HEK293 (cell line): ENCODE measurements at regions not wholly inside any gene's neighbourhood (a gene's known extent, or its start where the extent isn't known, plus 50 kb on each side); places are given as distances from the start of the nearest gene placed in this dataset.

Experiments used
- CTCF ChIA-PET: fragments of 350-600 bp; formaldehyde crosslinking; extraction: SDS; loops from one replicate; lab custom pipeline; 2021; ENCODE audit warnings: antibody characterized with exemption; lab: Yijun Ruan, JAX
- POLR2A ChIA-PET: fragments of 300-600 bp; formaldehyde crosslinking; extraction: SDS; loops from one replicate; lab custom pipeline; 2020; ENCODE audit warnings: antibody characterized with exemption, inconsistent platforms; lab: Yijun Ruan, JAX
- H3K27ac ChIP-seq: fragments of 200-500 bp; sonication (Bioruptor generic); 2 replicates; pipeline ENCODE4 v1.5.1; 2014; ENCODE audit warnings: low read depth, low read length, control low read depth, inconsistent platforms; ENCODE audit errors: extremely low read depth
- H3K36me3 ChIP-seq, 2 experiments: fragments of 200-500 bp in 1 of 2; sonication (Bioruptor generic) in 1 of 2; 1 replicate in 1 of 2; 2 replicates in 1 of 2; pipeline ENCODE4 v1.5.1; 2014 to 2017; ENCODE audit warnings: inconsistent platforms in 2 of 2, low read length in 2 of 2; ENCODE audit not compliant: control insufficient read depth in 2 of 2, insufficient read depth in 1 of 2
- H3K4me1 ChIP-seq: fragments of 200-500 bp; sonication (Bioruptor generic); 2 replicates; pipeline ENCODE4 v1.5.1; 2014; ENCODE audit warnings: mild to moderate bottlenecking, low read length, inconsistent platforms; ENCODE audit not compliant: control insufficient read depth, insufficient read depth
- H3K4me3 ChIP-seq: 2 replicates; pipeline ENCODE4 v1.5.1; 2011; ENCODE audit warnings: low read depth, mild to moderate bottlenecking, control low read depth, low read length, moderate library complexity
- H3K9me3 ChIP-seq: fragments of 200-500 bp; sonication (Bioruptor generic); 2 replicates; pipeline ENCODE4 v1.5.1; 2014; ENCODE audit warnings: low read depth, low read length, inconsistent platforms; ENCODE audit not compliant: control insufficient read depth, insufficient read depth
- GLIS1 ChIP-seq: fragments of 450-650 bp; formaldehyde crosslinking; IDR thresholded peaks from 2 replicates; pipeline ENCODE4 v1.5.1; 2016; ENCODE audit warnings: missing biosample characterization, missing genetic modification characterization
- HOXD13 ChIP-seq: sonication (generic); formaldehyde crosslinking; IDR thresholded peaks from 2 replicates; pipeline ENCODE4 v1.8.0; 2022; ENCODE audit warnings: missing genetic modification reagents, borderline replicate concordance
- KLF9 ChIP-seq: fragments of 450-650 bp; formaldehyde crosslinking; IDR thresholded peaks from 2 replicates; pipeline ENCODE4 v1.5.1; 2016; ENCODE audit warnings: missing biosample characterization, missing genetic modification characterization, low read depth
- MYNN ChIP-seq: fragments of 450-650 bp; formaldehyde crosslinking; IDR thresholded peaks from 2 replicates; pipeline ENCODE4 v1.5.1; 2016; ENCODE audit warnings: missing biosample characterization, missing genetic modification characterization, borderline replicate concordance
- OSR2 ChIP-seq: fragments of 450-650 bp; formaldehyde crosslinking; IDR thresholded peaks from 2 replicates; pipeline ENCODE4 v1.5.1; 2016; ENCODE audit warnings: missing biosample characterization, missing genetic modification characterization
- TRIM28 ChIP-seq: IDR thresholded peaks from 2 replicates; pipeline ENCODE4 v1.6.1; 2011; ENCODE audit warnings: low read length, control low read depth, borderline replicate concordance
- YY1 ChIP-seq: fragments of 450-650 bp; formaldehyde crosslinking; IDR thresholded peaks from 2 replicates; pipeline ENCODE4 v1.5.1; 2018; ENCODE audit warnings: missing biosample characterization, missing genetic modification characterization
- ZBTB7A ChIP-seq: fragments of 450-650 bp; formaldehyde crosslinking; IDR thresholded peaks from 2 replicates; pipeline ENCODE4 v1.5.1; 2016; ENCODE audit warnings: low read depth, missing biosample characterization, missing genetic modification characterization
- ZBTB8A ChIP-seq: fragments of 450-650 bp; formaldehyde crosslinking; IDR thresholded peaks from 2 replicates; pipeline ENCODE4 v1.5.1; 2016; ENCODE audit warnings: missing biosample characterization, missing genetic modification characterization
- ZNF121 ChIP-seq: fragments of 450-650 bp; formaldehyde crosslinking; IDR thresholded peaks from 2 replicates; pipeline ENCODE4 v1.5.1; 2016; ENCODE audit warnings: missing biosample characterization, missing genetic modification characterization
- ZNF146 ChIP-seq: fragments of 450-650 bp; formaldehyde crosslinking; IDR thresholded peaks from 2 replicates; pipeline ENCODE4 v1.5.1; 2016; ENCODE audit warnings: missing biosample characterization, missing genetic modification characterization
- ZNF2 ChIP-seq: fragments of 450-650 bp; formaldehyde crosslinking; IDR thresholded peaks from 2 replicates; pipeline ENCODE4 v1.5.1; 2016; ENCODE audit warnings: missing biosample characterization, missing genetic modification characterization
- ZNF202 ChIP-seq: fragments of 450-650 bp; formaldehyde crosslinking; IDR thresholded peaks from 2 replicates; pipeline ENCODE4 v1.5.1; 2016; ENCODE audit warnings: missing biosample characterization, missing genetic modification characterization, borderline replicate concordance
- ZNF214 ChIP-seq: fragments of 450-650 bp; formaldehyde crosslinking; IDR thresholded peaks from 2 replicates; pipeline ENCODE4 v1.5.1; 2017; ENCODE audit warnings: missing biosample characterization, mild to moderate bottlenecking, missing genetic modification characterization, borderline replicate concordance
- ZNF248 ChIP-seq: fragments of 450-650 bp; formaldehyde crosslinking; IDR thresholded peaks from 2 replicates; pipeline ENCODE4 v1.5.1; 2017; ENCODE audit warnings: missing biosample characterization, missing genetic modification characterization
- ZNF311 ChIP-seq: fragments of 450-650 bp; formaldehyde crosslinking; IDR thresholded peaks from 2 replicates; pipeline ENCODE4 v1.5.1; 2017; ENCODE audit warnings: missing biosample characterization, missing genetic modification characterization, borderline replicate concordance
- ZNF350 ChIP-seq: fragments of 450-650 bp; formaldehyde crosslinking; IDR thresholded peaks from 2 replicates; pipeline ENCODE4 v1.5.0; 2017; ENCODE audit warnings: missing biosample characterization, mild to moderate bottlenecking, missing genetic modification characterization
- ZNF391 ChIP-seq: fragments of 450-650 bp; formaldehyde crosslinking; IDR thresholded peaks from 2 replicates; pipeline ENCODE4 v1.5.1; 2016; ENCODE audit warnings: low read depth, missing biosample characterization, missing genetic modification characterization, borderline replicate concordance
- ZNF433 ChIP-seq: fragments of 450-650 bp; formaldehyde crosslinking; IDR thresholded peaks from 2 replicates; pipeline ENCODE4 v1.5.1; 2016; ENCODE audit warnings: missing biosample characterization, missing genetic modification characterization, low read depth
- ZNF544 ChIP-seq: fragments of 450-650 bp; formaldehyde crosslinking; IDR thresholded peaks from 2 replicates; pipeline ENCODE4 v1.5.0; 2017; ENCODE audit warnings: missing biosample characterization, missing genetic modification characterization
- ZNF560 ChIP-seq: fragments of 450-650 bp; formaldehyde crosslinking; IDR thresholded peaks from 2 replicates; pipeline ENCODE4 v1.5.1; 2017; ENCODE audit warnings: missing biosample characterization, missing genetic modification characterization, borderline replicate concordance
- ZNF654 ChIP-seq: fragments of 450-650 bp; formaldehyde crosslinking; IDR thresholded peaks from 2 replicates; pipeline ENCODE4 v1.5.1; 2016; ENCODE audit warnings: low read depth, missing biosample characterization, missing genetic modification characterization
- ZNF664 ChIP-seq: fragments of 450-650 bp; formaldehyde crosslinking; IDR thresholded peaks from 2 replicates; pipeline ENCODE4 v1.5.1; 2016; ENCODE audit warnings: missing biosample characterization, missing genetic modification characterization
- ZNF670 ChIP-seq: fragments of 450-650 bp; formaldehyde crosslinking; IDR thresholded peaks from 2 replicates; pipeline ENCODE4 v1.5.1; 2016; ENCODE audit warnings: missing biosample characterization, missing genetic modification characterization, low read depth
- ZNF677 ChIP-seq: fragments of 450-650 bp; IDR thresholded peaks from 2 replicates; pipeline ENCODE4 v1.5.0; 2018; ENCODE audit warnings: missing biosample characterization, mild to moderate bottlenecking, missing genetic modification characterization, moderate library complexity
- ZNF843 ChIP-seq: fragments of 450-650 bp; formaldehyde crosslinking; IDR thresholded peaks from 2 replicates; pipeline ENCODE4 v1.5.1; 2016; ENCODE audit warnings: missing biosample characterization, missing genetic modification characterization
- TF ChIP-seq, protein P1 (sequence below): fragments of 450-650 bp; formaldehyde crosslinking; IDR thresholded peaks from 2 replicates; pipeline ENCODE4 v1.5.1; 2016; ENCODE audit warnings: missing biosample characterization, missing genetic modification characterization
- TF ChIP-seq, protein P2 (sequence below): fragments of 450-650 bp; formaldehyde crosslinking; IDR thresholded peaks from 2 replicates; pipeline ENCODE4 v1.5.1; 2017; ENCODE audit warnings: missing biosample characterization, missing genetic modification characterization
- TF ChIP-seq, protein P3 (sequence below): fragments of 450-650 bp; formaldehyde crosslinking; IDR thresholded peaks from 2 replicates; pipeline ENCODE4 v1.5.1; 2016; ENCODE audit warnings: missing biosample characterization, missing genetic modification characterization
- TF ChIP-seq, protein P4 (sequence below): fragments of 450-650 bp; formaldehyde crosslinking; optimal IDR thresholded peaks from 2 replicates; pipeline ENCODE3; 2016; ENCODE audit warnings: missing biosample characterization, mild to moderate bottlenecking, missing genetic modification characterization

DNA sequence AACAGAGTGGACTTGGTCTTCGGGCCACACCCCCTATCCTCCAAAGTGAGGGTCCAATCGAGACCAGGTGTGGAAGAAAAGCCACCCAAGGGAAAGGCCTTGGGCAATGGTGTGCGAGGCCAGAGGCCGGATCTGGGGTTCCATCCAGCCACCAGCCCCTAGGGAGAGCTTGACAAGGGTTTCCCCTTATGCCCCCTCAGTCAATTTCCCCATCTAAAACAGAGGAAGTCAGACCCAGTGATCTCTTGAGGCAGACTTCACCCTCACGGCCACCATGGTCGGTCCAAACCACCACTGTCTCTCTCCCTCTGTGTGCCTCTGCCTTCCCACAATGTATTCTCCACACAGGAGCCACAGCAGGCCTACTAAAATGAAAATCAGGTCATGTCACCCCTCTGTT is 82.9 kb downstream of the C5orf15 start (continued):
- TF ChIP-seq ZNF664 (tag by site-specific recombination) (no peak), ZNF560 (tag by site-specific recombination) (no peak), ZNF311 (no peak), ZNF146 (tag by site-specific recombination) (no peak), MYNN (tag by site-specific recombination) (no peak)

DNA sequence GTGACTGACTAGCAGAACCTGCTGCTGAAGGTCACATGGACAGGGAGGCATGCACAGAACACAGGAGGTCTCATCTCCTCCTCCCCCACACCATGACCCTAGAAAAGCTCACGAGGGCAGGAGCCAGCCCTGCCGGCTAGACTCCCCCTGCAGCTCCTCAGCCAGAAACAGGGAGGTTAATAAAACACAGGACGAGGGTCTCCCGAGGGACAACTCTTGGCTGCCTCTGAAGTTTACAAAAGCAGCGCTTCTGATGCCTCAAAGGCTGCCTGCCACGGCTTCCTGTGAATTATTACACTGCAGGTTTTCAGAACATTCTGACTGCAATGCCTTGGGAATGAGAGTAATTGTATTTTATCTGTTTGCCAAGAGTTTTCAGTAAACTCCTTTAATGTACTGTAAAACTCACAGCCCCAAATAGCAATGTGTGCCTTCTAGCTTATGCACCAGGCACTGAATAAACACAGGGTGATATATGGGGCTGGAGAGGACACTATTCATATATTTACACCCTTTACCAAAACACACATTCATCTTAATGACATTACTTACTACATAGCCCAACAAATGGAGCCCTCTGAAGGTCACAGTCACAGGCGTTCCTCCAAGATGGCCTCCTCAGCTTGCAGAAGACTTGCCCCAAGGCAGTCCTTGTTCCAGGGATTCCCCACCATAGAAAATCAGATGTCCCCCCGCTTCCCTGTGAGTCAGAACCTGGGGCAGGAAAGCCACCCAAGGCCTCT is 83.7 kb downstream of the C5orf15 start:
- Histone ChIP-seq H3K36me3 (no peaks in the 10 kb centered on the region), H3K4me3 (no peak overlapping the region), H3K4me1 (peaks cover 5% of the 10 kb centered on the region), H3K9me3 (no peaks in the 10 kb centered on the region), H3K27ac (peak overlapping the region; percentile 21)
- TF ChIP-seq TRIM28 (peak; percentile 81; the same call in 1 of the 2 replicates), GLIS1 (peak; percentile 79), ZNF2 (tag by site-specific recombination) (no peak), HOXD13 (CRISPR knock-in tag) (no peak), ZBTB7A (tag by site-specific recombination) (no peak), YY1 (0 out of 2 replicates have a peak, but pooled peaks have one; percentile 16), OSR2 (tag by site-specific recombination) (peak; percentile 27; the same call in 1 of the 2 replicates), ZBTB8A (peak; percentile 76), ZNF433 (tag by site-specific recombination) (no peak), ZNF214 (tag by site-specific recombination) (no peak), ZNF843 (tag by site-specific recombination) (0 out of 2 replicates have a peak, but pooled peaks have one; percentile 45)
- TF ChIP-seq, protein P1, sequence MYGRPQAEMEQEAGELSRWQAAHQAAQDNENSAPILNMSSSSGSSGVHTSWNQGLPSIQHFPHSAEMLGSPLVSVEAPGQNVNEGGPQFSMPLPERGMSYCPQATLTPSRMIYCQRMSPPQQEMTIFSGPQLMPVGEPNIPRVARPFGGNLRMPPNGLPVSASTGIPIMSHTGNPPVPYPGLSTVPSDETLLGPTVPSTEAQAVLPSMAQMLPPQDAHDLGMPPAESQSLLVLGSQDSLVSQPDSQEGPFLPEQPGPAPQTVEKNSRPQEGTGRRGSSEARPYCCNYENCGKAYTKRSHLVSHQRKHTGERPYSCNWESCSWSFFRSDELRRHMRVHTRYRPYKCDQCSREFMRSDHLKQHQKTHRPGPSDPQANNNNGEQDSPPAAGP (tag by site-specific recombination): peak; percentile 58; the same call in 1 of the 2 replicates
- TF ChIP-seq, protein P2, sequence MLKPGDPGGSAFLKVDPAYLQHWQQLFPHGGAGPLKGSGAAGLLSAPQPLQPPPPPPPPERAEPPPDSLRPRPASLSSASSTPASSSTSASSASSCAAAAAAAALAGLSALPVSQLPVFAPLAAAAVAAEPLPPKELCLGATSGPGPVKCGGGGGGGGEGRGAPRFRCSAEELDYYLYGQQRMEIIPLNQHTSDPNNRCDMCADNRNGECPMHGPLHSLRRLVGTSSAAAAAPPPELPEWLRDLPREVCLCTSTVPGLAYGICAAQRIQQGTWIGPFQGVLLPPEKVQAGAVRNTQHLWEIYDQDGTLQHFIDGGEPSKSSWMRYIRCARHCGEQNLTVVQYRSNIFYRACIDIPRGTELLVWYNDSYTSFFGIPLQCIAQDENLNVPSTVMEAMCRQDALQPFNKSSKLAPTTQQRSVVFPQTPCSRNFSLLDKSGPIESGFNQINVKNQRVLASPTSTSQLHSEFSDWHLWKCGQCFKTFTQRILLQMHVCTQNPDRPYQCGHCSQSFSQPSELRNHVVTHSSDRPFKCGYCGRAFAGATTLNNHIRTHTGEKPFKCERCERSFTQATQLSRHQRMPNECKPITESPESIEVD (tag by site-specific recombination): peak; percentile 85
- POLR2A ChIA-PET: no interaction called here
- CTCF ChIA-PET: interaction anchor here (0.6 to 1.1 kb wide), 2 partner anchors 15 to 424 kb away, joined by 3 to 4 read pairs; no protein-coding TSS in a partner anchor

DNA sequence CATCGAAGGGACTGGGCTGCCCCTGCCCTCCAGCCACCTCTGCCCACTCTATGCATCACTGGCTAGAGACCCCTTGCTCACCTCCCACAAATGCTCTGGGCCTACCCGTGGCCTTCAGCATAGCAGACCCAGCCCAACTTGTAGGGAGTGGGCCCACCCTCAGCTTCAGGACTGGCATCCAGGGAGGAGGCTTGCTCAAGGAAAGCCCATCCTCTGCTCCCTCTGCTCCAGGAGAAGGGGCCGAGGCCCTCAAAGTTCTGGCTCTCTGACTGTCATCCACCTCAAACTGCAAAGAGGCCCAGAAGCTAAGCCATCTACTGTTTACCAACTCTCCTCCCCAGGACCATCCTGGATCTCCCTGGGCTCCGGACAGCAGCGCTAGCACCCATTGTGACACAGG is 84.5 kb downstream of the C5orf15 start:
- no peaks in the 10 kb centered on the region for H3K9me3 ChIP-seq
- H3K36me3 ChIP-seq: no peaks in the 10 kb centered on the region
- CTCF ChIA-PET: interaction anchor here (0.7 to 1.1 kb wide), 2 partner anchors 14 to 24 kb away, joined by 3 to 4 read pairs; no protein-coding TSS in a partner anchor
- peaks cover 5% of the 10 kb centered on the region for H3K4me1 ChIP-seq
- H3K4me3 ChIP-seq: no peak overlapping the region
- POLR2A ChIA-PET: no interaction called here
- H3K27ac ChIP-seq: no peak overlapping the region; the same call in 1 of the 2 replicates
- no peak for TF ChIP-seq ZNF654 (tag by site-specific recombination)
- TF ChIP-seq ZNF248 (tag by site-specific recombination): no peak
- no peak for TF ChIP-seq ZNF202
- no peak for TF ChIP-seq KLF9 (tag by site-specific recombination)
- TF ChIP-seq, protein P3, sequence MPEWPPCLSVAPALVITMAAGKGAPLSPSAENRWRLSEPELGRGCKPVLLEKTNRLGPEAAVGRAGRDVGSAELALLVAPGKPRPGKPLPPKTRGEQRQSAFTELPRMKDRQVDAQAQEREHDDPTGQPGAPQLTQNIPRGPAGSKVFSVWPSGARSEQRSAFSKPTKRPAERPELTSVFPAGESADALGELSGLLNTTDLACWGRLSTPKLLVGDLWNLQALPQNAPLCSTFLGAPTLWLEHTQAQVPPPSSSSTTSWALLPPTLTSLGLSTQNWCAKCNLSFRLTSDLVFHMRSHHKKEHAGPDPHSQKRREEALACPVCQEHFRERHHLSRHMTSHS (tag by site-specific recombination): no peak
- TF ChIP-seq ZNF121 (tag by site-specific recombination): no peak
- no peak for TF ChIP-seq ZNF350
- TF ChIP-seq, protein P4, sequence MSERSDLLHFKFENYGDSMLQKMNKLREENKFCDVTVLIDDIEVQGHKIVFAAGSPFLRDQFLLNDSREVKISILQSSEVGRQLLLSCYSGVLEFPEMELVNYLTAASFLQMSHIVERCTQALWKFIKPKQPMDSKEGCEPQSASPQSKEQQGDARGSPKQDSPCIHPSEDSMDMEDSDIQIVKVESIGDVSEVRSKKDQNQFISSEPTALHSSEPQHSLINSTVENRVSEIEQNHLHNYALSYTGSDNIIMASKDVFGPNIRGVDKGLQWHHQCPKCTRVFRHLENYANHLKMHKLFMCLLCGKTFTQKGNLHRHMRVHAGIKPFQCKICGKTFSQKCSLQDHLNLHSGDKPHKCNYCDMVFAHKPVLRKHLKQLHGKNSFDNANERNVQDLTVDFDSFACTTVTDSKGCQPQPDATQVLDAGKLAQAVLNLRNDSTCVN (tag by site-specific recombination): no peak
- no peak for TF ChIP-seq ZNF670 (tag by site-specific recombination)
- no peak for TF ChIP-seq ZNF677 (tag by site-specific recombination)
- no peak for TF ChIP-seq ZNF544 (tag by site-specific recombination)
- no peak for TF ChIP-seq ZNF391 (tag by site-specific recombination)
